Activated CD4-positive, alpha-beta memory T cell treated with anti-CD3 and anti-CD28 coated beads for 36 hours (primary cell): ENCODE measurements at regions not wholly inside any gene's neighbourhood (a gene's known extent, or its start where the extent isn't known, plus 50 kb on each side); places are given as distances from the start of the nearest gene placed in this dataset.

Experiments
- CTCF ChIA-PET: fragments of 350-600 bp; sonication (Branson Sonifier 250); formaldehyde crosslinking; loops from one replicate; lab custom pipeline; 2021; ENCODE audit warnings: antibody characterized with exemption, inconsistent platforms; lab: Charles Lee
- POLR2A ChIA-PET: fragments of 350-600 bp; sonication (Branson Sonifier 250); formaldehyde crosslinking; loops from one replicate; lab custom pipeline; 2021; ENCODE audit warnings: antibody characterized with exemption; lab: Charles Lee
- DNase-seq: peaks from one replicate; pipeline ENCODE4 v3.0.0-alpha.2; 2020
- H3K27ac Mint-ChIP-seq: one replicate; pipeline ENCODE4 v1.8.0; 2021; ENCODE audit warnings: mixed read lengths
- H3K27me3 Mint-ChIP-seq: one replicate; pipeline ENCODE4 v1.8.0; 2021; ENCODE audit warnings: mixed read lengths
- H3K36me3 Mint-ChIP-seq: one replicate; pipeline ENCODE4 v1.8.0; 2021; ENCODE audit warnings: mixed read lengths
- H3K4me1 Mint-ChIP-seq: one replicate; pipeline ENCODE4 v1.8.0; 2021; ENCODE audit warnings: low read depth, mixed read lengths
- H3K4me3 Mint-ChIP-seq: one replicate; pipeline ENCODE4 v1.8.0; 2021; ENCODE audit warnings: mild to moderate bottlenecking, mixed read lengths
- H3K9me3 Mint-ChIP-seq: one replicate; pipeline ENCODE4 v1.8.0; 2021; ENCODE audit warnings: mixed read lengths
- intact Hi-C: fragments of 100-400 bp; cut with micrococcal nuclease; formaldehyde crosslinking; loops from one replicate; pipeline ENCODE4 v1.15.1; 2023

GRCh38 chr5:128778474-128778873, 186.8 kb upstream of the SLC27A6 start:
- Mint-ChIP-seq H3K27me3 (no peaks in the 10 kb centered on the region), H3K4me1 (peaks cover 14% of the 10 kb centered on the region), H3K4me3 (no peak overlapping the region), H3K9me3 (no peaks in the 10 kb centered on the region), H3K36me3 (no peaks in the 10 kb centered on the region), H3K27ac (no peak overlapping the region)
- intact Hi-C loops, result no loop called here
- no peak for DNase-seq
- ChIA-PET CTCF (no interaction called here), POLR2A (no interaction called here)

GRCh38 chr5:128782446-128782845, 182.8 kb upstream of the SLC27A6 start:
- H3K4me1 Mint-ChIP-seq, result peaks cover 4% of the 10 kb centered on the region
- intact Hi-C loops, result no loop called here
- H3K9me3 Mint-ChIP-seq, result no peaks in the 10 kb centered on the region
- DNase-seq, result no peak
- H3K4me3 Mint-ChIP-seq, result no peak overlapping the region
- H3K36me3 Mint-ChIP-seq, result no peaks in the 10 kb centered on the region
- no peak overlapping the region for H3K27ac Mint-ChIP-seq
- CTCF ChIA-PET, result no interaction called here
- no peaks in the 10 kb centered on the region for H3K27me3 Mint-ChIP-seq
- POLR2A ChIA-PET, result no interaction called here

- H3K4me1 Mint-ChIP-seq, result no peaks in the 10 kb centered on the region
- H3K36me3 Mint-ChIP-seq, result no peaks in the 10 kb centered on the region
- DNase-seq, result no peak
- no peak overlapping the region for H3K27ac Mint-ChIP-seq
- intact Hi-C loops, result no loop called here
- H3K9me3 Mint-ChIP-seq, result peaks cover 2% of the 10 kb centered on the region
- H3K4me3 Mint-ChIP-seq, result no peak overlapping the region
- no peaks in the 10 kb centered on the region for H3K27me3 Mint-ChIP-seq
- ChIA-PET CTCF (no interaction called here), POLR2A (no interaction called here)
These were observed 180.6 kb upstream of the SLC27A6 start for GRCh38 chr5:128784726-128785125.

GRCh38 chr5:128791312-128791711, 174.0 kb upstream of the SLC27A6 start:
- H3K4me1 Mint-ChIP-seq, result no peaks in the 10 kb centered on the region
- ChIA-PET POLR2A (no interaction called here), CTCF (no interaction called here)
- intact Hi-C loops, result no loop called here
- H3K4me3 Mint-ChIP-seq, result no peak overlapping the region
- no peak for DNase-seq
- peaks cover 2% of the 10 kb centered on the region for H3K9me3 Mint-ChIP-seq
- peaks cover 2% of the 10 kb centered on the region for H3K27me3 Mint-ChIP-seq
- no peaks in the 10 kb centered on the region for H3K36me3 Mint-ChIP-seq
- H3K27ac Mint-ChIP-seq, result no peak overlapping the region

- no peaks in the 10 kb centered on the region for H3K36me3 Mint-ChIP-seq
- CTCF ChIA-PET, result no interaction called here
- intact Hi-C loops, result no loop called here
- no peaks in the 10 kb centered on the region for H3K9me3 Mint-ChIP-seq
- POLR2A ChIA-PET, result no interaction called here
- DNase-seq, result no peak
- no peak overlapping the region for H3K4me3 Mint-ChIP-seq
- no peaks in the 10 kb centered on the region for H3K4me1 Mint-ChIP-seq
- no peaks in the 10 kb centered on the region for H3K27me3 Mint-ChIP-seq
- no peak overlapping the region for H3K27ac Mint-ChIP-seq
These were observed 168.8 kb upstream of the SLC27A6 start for GRCh38 chr5:128796506-128796905.

GRCh38 chr5:128798871-128799270, 166.4 kb upstream of the SLC27A6 start:
- ChIA-PET POLR2A (no interaction called here), CTCF (no interaction called here)
- no peak overlapping the region for H3K27ac Mint-ChIP-seq
- no peak overlapping the region for H3K4me3 Mint-ChIP-seq
- no peaks in the 10 kb centered on the region for H3K27me3 Mint-ChIP-seq
- intact Hi-C loops, result no loop called here
- DNase-seq, result no peak
- H3K36me3 Mint-ChIP-seq, result no peaks in the 10 kb centered on the region
- H3K4me1 Mint-ChIP-seq, result no peaks in the 10 kb centered on the region
- no peaks in the 10 kb centered on the region for H3K9me3 Mint-ChIP-seq

DNA sequence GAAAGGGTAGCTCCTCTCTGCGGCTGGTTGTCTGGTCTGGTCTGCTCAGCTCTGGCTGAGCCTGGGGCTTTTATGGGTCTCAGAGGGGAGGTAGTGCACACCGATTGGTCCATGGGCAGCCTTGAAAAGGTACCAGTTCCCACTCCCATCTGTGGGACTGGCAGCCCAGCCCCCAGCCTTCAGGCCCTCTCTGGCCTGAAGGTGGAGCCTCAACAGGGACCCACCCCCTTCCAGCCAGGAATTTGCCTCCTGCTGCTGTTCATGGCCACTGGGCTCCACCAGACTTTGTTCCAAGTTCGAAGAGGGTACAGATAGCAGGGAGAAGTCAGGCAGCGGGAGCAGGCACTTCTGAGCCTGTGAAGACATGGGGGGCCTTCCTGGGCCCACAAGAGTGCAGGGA, 165.3 kb upstream of the SLC27A6 start:
- ChIA-PET POLR2A (no interaction called here), CTCF (no interaction called here)
- intact Hi-C loops, result no loop called here
- Mint-ChIP-seq H3K9me3 (no peaks in the 10 kb centered on the region), H3K27me3 (no peaks in the 10 kb centered on the region), H3K4me1 (no peaks in the 10 kb centered on the region), H3K27ac (no peak overlapping the region), H3K4me3 (no peak overlapping the region), H3K36me3 (no peaks in the 10 kb centered on the region)
- DNase-seq, result no peak

- Mint-ChIP-seq H3K27me3 (no peaks in the 10 kb centered on the region), H3K4me1 (no peaks in the 10 kb centered on the region), H3K9me3 (no peaks in the 10 kb centered on the region), H3K27ac (no peak overlapping the region), H3K36me3 (no peaks in the 10 kb centered on the region), H3K4me3 (no peak overlapping the region)
- DNase-seq, result no peak
- CTCF ChIA-PET, result no interaction called here
- POLR2A ChIA-PET, result no interaction called here
- intact Hi-C loops, result no loop called here
These were observed 164.9 kb upstream of the SLC27A6 start for GRCh38 chr5:128800377-128800776.

DNA sequence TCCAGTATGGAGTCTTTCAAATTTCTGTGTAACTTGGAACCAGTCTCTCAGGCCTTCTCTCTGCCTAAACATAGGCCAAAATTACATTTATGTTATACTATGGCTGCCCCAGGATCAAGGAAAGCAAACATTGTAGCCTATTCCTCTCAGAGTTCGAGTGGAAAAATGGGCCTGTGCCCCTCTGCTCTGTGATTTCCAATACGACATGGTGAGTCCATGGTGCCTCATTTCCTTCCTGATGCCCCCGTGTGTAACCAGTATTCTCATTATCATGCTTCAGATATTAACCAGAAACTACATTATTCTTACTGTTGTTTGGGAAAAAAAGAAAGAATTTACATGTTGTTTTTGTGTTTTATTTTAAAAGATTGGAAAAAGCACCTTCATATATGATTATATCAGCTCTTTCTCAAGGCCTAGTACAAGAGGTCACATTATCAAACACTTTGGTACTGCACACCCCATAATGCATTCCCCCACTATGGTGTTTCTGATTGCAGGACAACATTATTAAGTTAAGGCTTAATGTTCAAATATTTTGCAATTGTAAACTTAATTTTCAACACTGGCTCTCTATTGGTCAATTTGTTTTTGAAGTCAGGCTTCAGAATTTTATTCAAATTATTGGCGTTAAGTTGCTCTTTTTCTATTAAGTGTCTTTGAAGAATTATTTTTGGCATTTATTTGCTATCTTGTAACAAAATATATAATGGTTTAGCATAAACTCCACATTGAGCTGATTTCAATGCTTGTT, 151.8 kb upstream of the SLC27A6 start:
- peaks cover 9% of the 10 kb centered on the region for H3K9me3 Mint-ChIP-seq
- H3K27ac Mint-ChIP-seq, result no peak overlapping the region
- POLR2A ChIA-PET, result no interaction called here
- H3K27me3 Mint-ChIP-seq, result no peaks in the 10 kb centered on the region
- CTCF ChIA-PET, result no interaction called here
- DNase-seq, result no peak
- no peak overlapping the region for H3K4me3 Mint-ChIP-seq
- H3K36me3 Mint-ChIP-seq, result peaks cover under 1% of the 10 kb centered on the region
- H3K4me1 Mint-ChIP-seq, result no peaks in the 10 kb centered on the region
- intact Hi-C loops, result no loop called here

GRCh38 chr5:128815201-128815600, 150.1 kb upstream of the SLC27A6 start:
- Mint-ChIP-seq H3K27me3 (no peaks in the 10 kb centered on the region), H3K27ac (no peak overlapping the region), H3K36me3 (no peaks in the 10 kb centered on the region), H3K9me3 (peaks cover 2% of the 10 kb centered on the region), H3K4me1 (no peaks in the 10 kb centered on the region), H3K4me3 (no peak overlapping the region)
- ChIA-PET POLR2A (no interaction called here), CTCF (no interaction called here)
- no peak for DNase-seq
- intact Hi-C loops, result no loop called here

GRCh38 chr5:128825826-128826225, 139.5 kb upstream of the SLC27A6 start:
- POLR2A ChIA-PET, result no interaction called here
- no peaks in the 10 kb centered on the region for H3K4me1 Mint-ChIP-seq
- no peaks in the 10 kb centered on the region for H3K36me3 Mint-ChIP-seq
- H3K4me3 Mint-ChIP-seq, result no peak overlapping the region
- H3K9me3 Mint-ChIP-seq, result no peaks in the 10 kb centered on the region
- CTCF ChIA-PET, result no interaction called here
- peaks cover 2% of the 10 kb centered on the region for H3K27me3 Mint-ChIP-seq
- intact Hi-C loops, result no loop called here
- no peak for DNase-seq
- no peak overlapping the region for H3K27ac Mint-ChIP-seq

GRCh38 chr5:128826275-128826674, 139.0 kb upstream of the SLC27A6 start:
- Mint-ChIP-seq H3K4me1 (no peaks in the 10 kb centered on the region), H3K4me3 (no peak overlapping the region), H3K36me3 (no peaks in the 10 kb centered on the region), H3K27me3 (peaks cover 2% of the 10 kb centered on the region), H3K9me3 (no peaks in the 10 kb centered on the region), H3K27ac (no peak overlapping the region)
- POLR2A ChIA-PET, result no interaction called here
- CTCF ChIA-PET, result no interaction called here
- DNase-seq, result no peak
- intact Hi-C loops, result no loop called here

DNA sequence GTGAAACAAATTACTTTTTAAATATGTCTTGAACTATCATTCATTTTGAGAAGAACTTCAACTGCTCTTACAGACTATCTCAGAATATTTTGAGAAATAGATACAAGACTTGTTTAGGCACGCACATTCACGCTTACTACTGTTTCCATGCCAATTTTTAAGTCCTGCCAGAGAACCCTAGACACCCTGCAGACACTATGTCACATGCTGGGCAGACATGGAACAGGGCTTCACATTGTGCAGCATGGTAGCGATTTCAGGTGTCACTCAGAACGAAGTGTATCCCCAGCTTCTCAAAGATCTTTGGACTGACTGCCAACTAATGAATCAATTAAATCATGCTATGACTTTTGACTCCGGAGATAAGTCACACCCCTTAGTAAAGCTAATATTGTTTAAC, 128.7 kb upstream of the SLC27A6 start:
- no peaks in the 10 kb centered on the region for H3K36me3 Mint-ChIP-seq
- H3K27me3 Mint-ChIP-seq, result no peaks in the 10 kb centered on the region
- POLR2A ChIA-PET, result no interaction called here
- no peaks in the 10 kb centered on the region for H3K4me1 Mint-ChIP-seq
- no peak overlapping the region for H3K4me3 Mint-ChIP-seq
- no peak overlapping the region for H3K27ac Mint-ChIP-seq
- H3K9me3 Mint-ChIP-seq, result no peaks in the 10 kb centered on the region
- CTCF ChIA-PET, result no interaction called here
- intact Hi-C loops, result no loop called here
- DNase-seq, result no peak
